A549 (cell line): ENCODE measurements at regions not wholly inside any gene's neighbourhood (a gene's known extent, or its start where the extent isn't known, plus 50 kb on each side); places are given as distances from the start of the nearest gene placed in this dataset.
"Not testable (repeated sequence)": the region's sequence is repeated elsewhere in the genome, so short reads cannot be mapped to it uniquely, and the experiment has no call there.

Experiments used
- ATAC-seq, 2 experiments: fragments of 200-7000 bp in 1 of 2; fragments of >200 bp in 1 of 2; cut with Nextera tagmentation in 1 of 2; cut with Tn5 transposase in 1 of 2; 3 replicates each; pipeline versions ENCODE4 v1.8.0 to v1.9.1; 2018 to 2020; ENCODE audit warnings: mild to moderate bottlenecking in 1 of 2, moderate library complexity in 1 of 2
- CTCF ChIA-PET: fragments of 300-600 bp; sonication (Branson Sonifier 250); formaldehyde crosslinking; extraction: SDS; loops from one replicate; lab custom pipeline; 2021; ENCODE audit warnings: antibody characterized with exemption, inconsistent platforms; lab: Yijun Ruan, JAX
- POLR2A ChIA-PET: fragments of 350-600 bp; formaldehyde crosslinking; extraction: SDS; loops from one replicate; lab custom pipeline; 2021; ENCODE audit warnings: antibody characterized with exemption, inconsistent platforms; lab: Yijun Ruan, JAX
- DNase-seq, 2 experiments: peaks; one replicate each; pipeline versions ENCODE4 v3.0.0 to v3.0.0-alpha.2; 2011 to 2016; ENCODE audit warnings: low read depth in 1 of 2, low spot score in 1 of 2
- FAIRE-seq: peaks from 2 replicates; lab custom pipeline; 2011; peaks lifted over from hg19 to GRCh38; lab: Jason Lieb, UNC
- H3K27ac ChIP-seq, 2 experiments: fragments of >200 bp; sonication (Bioruptor Twin); formaldehyde crosslinking; 3 replicates each; pipeline ENCODE4 v1.5.1; 2016 to 2017
- H3K4me1 ChIP-seq: fragments of >200 bp; sonication (Bioruptor Twin); formaldehyde crosslinking; 3 replicates; pipeline ENCODE4 v1.6.1; 2016
- H3K4me2 ChIP-seq: fragments of >200 bp; sonication (Bioruptor Twin); formaldehyde crosslinking; 3 replicates; pipeline ENCODE4 v1.6.1; 2016
- H3K4me3 ChIP-seq: fragments of >200 bp; sonication (Bioruptor Twin); formaldehyde crosslinking; 3 replicates; pipeline ENCODE4 v1.5.1; 2016
- H3K9me3 ChIP-seq: fragments of >200 bp; sonication (Bioruptor Twin); formaldehyde crosslinking; 3 replicates; pipeline ENCODE4 v1.6.1; 2016
- ATOH8 ChIP-seq: fragments of 250-450 bp; sonication (Bioruptor Pico); IDR thresholded peaks from 2 replicates; pipeline ENCODE4 v1.5.0; 2020; ENCODE audit warnings: low read depth, mild to moderate bottlenecking, moderate library complexity
- CEBPB ChIP-seq, 2 experiments: fragments of >200 bp in 1 of 2; sonication (Bioruptor Twin) in 1 of 2; formaldehyde crosslinking in 1 of 2; IDR thresholded peaks; 2 replicates each; pipeline ENCODE4 v1.6.1; 2012 to 2016
- CHD4 ChIP-seq: fragments of 200-600 bp; sonication (generic); IDR thresholded peaks from 2 replicates; pipeline ENCODE4 v1.6.1; 2016; ENCODE audit warnings: antibody characterized with exemption, mild to moderate bottlenecking, borderline replicate concordance
- CTCF ChIP-seq: fragments of >200 bp; sonication (Bioruptor Twin); formaldehyde crosslinking; IDR thresholded peaks from 3 replicates; pipeline ENCODE4 v1.5.1; 2016
- EHF ChIP-seq: fragments of 250-450 bp; sonication (Bioruptor Pico); IDR thresholded peaks from 2 replicates; pipeline ENCODE4 v1.5.0; 2020; ENCODE audit warnings: mild to moderate bottlenecking
- EHMT2 ChIP-seq: fragments of 200-600 bp; sonication (generic); IDR thresholded peaks from 2 replicates; pipeline ENCODE4 v1.6.1; 2016; ENCODE audit warnings: antibody characterized with exemption, low read depth, mild to moderate bottlenecking, moderate library complexity
- EP300 ChIP-seq, 2 experiments: fragments of >200 bp; sonication (Bioruptor Twin); formaldehyde crosslinking; IDR thresholded peaks; 2 replicates in 1 of 2; 3 replicates in 1 of 2; pipeline ENCODE4 v1.6.1; 2016 to 2017
- ESRRA ChIP-seq: fragments of 150-350 bp; IDR thresholded peaks from 2 replicates; pipeline ENCODE4 v1.6.1; 2014; ENCODE audit warnings: mild to moderate bottlenecking, low read length, borderline replicate concordance
- GATA3 ChIP-seq: IDR thresholded peaks from 2 replicates; pipeline ENCODE4 v1.6.1; 2012; ENCODE audit warnings: borderline replicate concordance
- HDAC2 ChIP-seq: fragments of 200-600 bp; sonication (generic); IDR thresholded peaks from 2 replicates; pipeline ENCODE4 v1.6.1; 2016
- HEYL ChIP-seq: fragments of 250-450 bp; sonication (Bioruptor Pico); IDR thresholded peaks from 2 replicates; pipeline ENCODE4 v1.8.0; 2021; ENCODE audit warnings: mild to moderate bottlenecking, moderate library complexity
- HOXB13 ChIP-seq: fragments of 250-450 bp; sonication (Bioruptor Pico); IDR thresholded peaks from 2 replicates; pipeline ENCODE4 v1.5.0; 2020; ENCODE audit warnings: low read depth, mild to moderate bottlenecking, moderate library complexity
- JUN ChIP-seq, 2 experiments: fragments of >200 bp; sonication (Bioruptor Twin); formaldehyde crosslinking; IDR thresholded peaks; 2 replicates in 1 of 2; 3 replicates in 1 of 2; pipeline ENCODE4 v1.6.1; 2016 to 2017
- MAZ ChIP-seq: fragments of 150-350 bp; IDR thresholded peaks from 2 replicates; pipeline ENCODE4 v1.6.1; 2014; ENCODE audit warnings: antibody characterized with exemption, low read depth, low read length, borderline replicate concordance
- NPAS2 ChIP-seq: fragments of 250-450 bp; sonication (Bioruptor Pico); IDR thresholded peaks from 2 replicates; pipeline ENCODE4 v1.8.0; 2022; ENCODE audit warnings: mild to moderate bottlenecking, moderate library complexity, borderline replicate concordance
- RCOR1 ChIP-seq: fragments of 150-350 bp; IDR thresholded peaks from 2 replicates; pipeline ENCODE4 v1.6.1; 2014; ENCODE audit warnings: antibody characterized with exemption, low read length, low read depth
- SMC3 ChIP-seq: fragments of >200 bp; sonication (Bioruptor Twin); formaldehyde crosslinking; IDR thresholded peaks from 3 replicates; pipeline ENCODE4 v1.6.1; 2018; ENCODE audit warnings: inconsistent platforms
- TP53 ChIP-seq: fragments of 250-450 bp; sonication (Bioruptor Pico); IDR thresholded peaks from 2 replicates; pipeline ENCODE4 v1.5.0; 2021; ENCODE audit warnings: mild to moderate bottlenecking, moderate library complexity
- ZNF302 ChIP-seq: fragments of 250-450 bp; sonication (Bioruptor Pico); IDR thresholded peaks from 2 replicates; pipeline ENCODE4 v1.9.0; 2021; ENCODE audit warnings: inconsistent platforms, mild to moderate bottlenecking, moderate library complexity
- ZSCAN20 ChIP-seq: fragments of 250-450 bp; sonication (Bioruptor Pico); IDR thresholded peaks from 2 replicates; pipeline ENCODE4 v1.8.0; 2022; ENCODE audit warnings: mild to moderate bottlenecking, moderate library complexity
- WGBS: methylation state at CpG from one replicate; pipeline ENCODE4 v1.1.6; 2017; ENCODE audit errors: missing lambda C conversion rate; 5-methylcytosine and 5-hydroxymethylcytosine counted together

- FAIRE-seq: no peak
- Histone ChIP-seq H3K4me1 (no peaks in the 10 kb centered on the region), H3K4me2 (no peak overlapping the region), H3K27ac (no peak overlapping the region), H3K4me3 (no peak overlapping the region), H3K9me3 (no peaks in the 10 kb centered on the region)
- POLR2A ChIA-PET: no interaction called here
- ATAC-seq: no peak
- CTCF ChIA-PET: no interaction called here
- no peak for DNase-seq
- 0% methylated on average over 2 of the region's 2 CpGs for WGBS
- TF ChIP-seq EHMT2: no peak
- no peak for TF ChIP-seq RCOR1
- no peak for TF ChIP-seq JUN (IDR thresholded peaks at IDR 0.05)
- TF ChIP-seq GATA3: no peak
- TF ChIP-seq CTCF: no peak
- no peak for TF ChIP-seq HDAC2
- TF ChIP-seq SMC3: no peak
- no peak for TF ChIP-seq CHD4
- no peak for TF ChIP-seq HEYL (CRISPR knock-in tag)
- no peak for TF ChIP-seq TP53 (CRISPR knock-in tag)
- TF ChIP-seq ZSCAN20 (CRISPR knock-in tag): no peak
- no peak for TF ChIP-seq HOXB13
- no peak for TF ChIP-seq MAZ
- no peak for TF ChIP-seq NPAS2 (CRISPR knock-in tag)
- no peak for TF ChIP-seq ZNF302
- no peak for TF ChIP-seq ATOH8
Measured at GRCh38 chr3:116515973-116516372, 70.7 kb upstream of the LSAMP start.

- Histone ChIP-seq H3K9me3 (no peaks in the 10 kb centered on the region), H3K4me3 (no peak overlapping the region), H3K27ac (no peak overlapping the region), H3K4me2 (no peak overlapping the region), H3K4me1 (no peaks in the 10 kb centered on the region)
- no peak for FAIRE-seq
- ChIA-PET POLR2A (no interaction called here), CTCF (no interaction called here)
- TF ChIP-seq EP300 (IDR thresholded peaks at IDR 0.05): no peak
- TF ChIP-seq MAZ: no peak
- no peak for TF ChIP-seq CTCF
- TF ChIP-seq EHF (CRISPR knock-in tag): no peak
- TF ChIP-seq CEBPB (IDR thresholded peaks at IDR 0.05): no peak
- no peak for TF ChIP-seq NPAS2 (CRISPR knock-in tag)
- TF ChIP-seq ESRRA: no peak
- 8% methylated on average over 1 of the region's 1 CpG for WGBS
- no peak for ATAC-seq
- DNase-seq: no peak
Measured at GRCh38 chr3:116517308-116517707, 72.0 kb upstream of the LSAMP start.

GRCh38 chr3:116519101-116519500 is 73.8 kb upstream of the LSAMP start:
- DNase-seq, H3K4me3 ChIP-seq, FAIRE-seq, H3K27ac ChIP-seq, ATAC-seq, CTCF ChIA-PET, H3K4me2 ChIP-seq, H3K9me3 ChIP-seq, POLR2A ChIA-PET, H3K4me1 ChIP-seq: not testable (repeated sequence)
- WGBS: 70% methylated on average over 13 of the region's 26 CpGs

- H3K9me3 ChIP-seq, CTCF ChIA-PET, DNase-seq, ATAC-seq, FAIRE-seq, POLR2A ChIA-PET, H3K27ac ChIP-seq, H3K4me2 ChIP-seq, H3K4me3 ChIP-seq, H3K4me1 ChIP-seq: not testable (repeated sequence)
- WGBS: 25% methylated on average over 3 of the region's 3 CpGs
Measured at GRCh38 chr3:116519823-116520222, 74.5 kb upstream of the LSAMP start.
